GM12878 (cell line): ENCODE measurements at regions not wholly inside any gene's neighbourhood (a gene's known extent, or its start where the extent isn't known, plus 50 kb on each side); places are given as distances from the start of the nearest gene placed in this dataset.

Experiments used
- ATAC-seq: fragments of 200-7000 bp; cut with Tn5 transposase; 3 replicates; pipeline ENCODE4 v1.9.1; 2020; ENCODE audit warnings: mild to moderate bottlenecking, moderate library complexity
- BruUV-seq: library from RNA; stranded (reverse); fragments of 400-500 nt; replicated peaks from 2 replicates; lab custom pipeline; 2021; lab: Mats Ljungman, UMichigan
- CTCF ChIA-PET: fragments of 300-600 bp; sonication (Branson Sonifier 250); formaldehyde crosslinking; extraction: SDS; loops from one replicate; lab custom pipeline; 2021; ENCODE audit warnings: inconsistent platforms; lab: Yijun Ruan, JAX
- POLR2A ChIA-PET: fragments of 350-600 bp; formaldehyde crosslinking; extraction: SDS; loops from one replicate; lab custom pipeline; 2021; ENCODE audit warnings: inconsistent platforms; lab: Charles Lee
- RAD21 ChIA-PET: fragments of 300-600 bp; sonication (Branson Sonifier 250); formaldehyde crosslinking; loops from one replicate; lab custom pipeline; 2023; ENCODE audit warnings: antibody characterized with exemption; ENCODE audit not compliant: unreplicated experiment; lab: Charles Lee
- SMC1A ChIA-PET: fragments of 300-600 bp; sonication (Branson Sonifier 250); formaldehyde crosslinking; loops from one replicate; lab custom pipeline; 2023; ENCODE audit not compliant: unreplicated experiment, uncharacterized antibody; lab: Charles Lee
- DNase-seq: peaks from one replicate; pipeline ENCODE4 v3.0.0-alpha.2; 2011; ENCODE audit warnings: low read depth, low spot score
- FAIRE-seq: peaks from 3 replicates; lab custom pipeline; 2011; peaks lifted over from hg19 to GRCh38; lab: Jason Lieb, UNC
- H2AFZ ChIP-seq: 2 replicates; pipeline ENCODE4 v1.6.0; 2011; ENCODE audit warnings: low read depth, low read length, control low read depth; ENCODE audit not compliant: control insufficient read depth
- H3K27ac ChIP-seq: 2 replicates; pipeline ENCODE4 v1.5.1; 2011; ENCODE audit warnings: control low read depth; ENCODE audit not compliant: control insufficient read depth, insufficient read depth
- H3K27me3 ChIP-seq, 2 experiments: replicated peaks in 1 of 2; 2 replicates each; pipeline versions ENCODE4 v1.6.0 to v1.6.1; 2011; ENCODE audit warnings: low read length in 1 of 2; ENCODE audit not compliant: control insufficient read depth in 2 of 2, insufficient read depth in 2 of 2
- H3K36me3 ChIP-seq, 2 experiments: 2 replicates each; pipeline ENCODE4 v1.5.1; 2011; ENCODE audit warnings: low read length in 1 of 2; ENCODE audit not compliant: control insufficient read depth in 2 of 2, insufficient read depth in 2 of 2
- H3K4me1 ChIP-seq: 2 replicates; pipeline ENCODE4 v1.6.1; 2011; ENCODE audit warnings: mild to moderate bottlenecking, low read length, moderate library complexity, mixed read lengths; ENCODE audit not compliant: control insufficient read depth, insufficient read depth
- H3K4me2 ChIP-seq: 2 replicates; pipeline ENCODE4 v1.6.0; 2011; ENCODE audit warnings: control low read depth; ENCODE audit not compliant: control insufficient read depth, insufficient read depth
- H3K4me3 ChIP-seq: fragments of 200-600 bp; sonication (generic); 2 replicates; pipeline ENCODE4 v1.5.1; 2016
- H3K79me2 ChIP-seq: 2 replicates; pipeline ENCODE4 v1.6.0; 2011; ENCODE audit warnings: low read length; ENCODE audit not compliant: control insufficient read depth, insufficient read depth
- H3K9ac ChIP-seq: 2 replicates; pipeline ENCODE4 v1.8.0; 2011; ENCODE audit warnings: low read length, control low read depth, mixed read lengths; ENCODE audit not compliant: control insufficient read depth, insufficient read depth
- H3K9me3 ChIP-seq: replicated peaks from 3 replicates; pipeline ENCODE4 v1.5.1; 2011; ENCODE audit warnings: mild to moderate bottlenecking, low read length; ENCODE audit not compliant: control insufficient read depth, insufficient read depth
- H4K20me1 ChIP-seq: 2 replicates; pipeline ENCODE4 v1.6.0; 2011; ENCODE audit not compliant: control insufficient read depth, insufficient read depth
- BRCA1 ChIP-seq: IDR thresholded peaks from 2 replicates; pipeline ENCODE4 v1.6.1; 2011; ENCODE audit warnings: low read depth, low read length, improper control_type of control experiment
- CHD2 ChIP-seq: IDR thresholded peaks from 2 replicates; pipeline ENCODE4 v1.6.1; 2011; ENCODE audit warnings: low read depth, low read length, improper control_type of control experiment, borderline replicate concordance
- CREM ChIP-seq: IDR thresholded peaks from 2 replicates; pipeline ENCODE4 v1.6.1; 2014; ENCODE audit warnings: antibody characterized with exemption, low read depth
- EP300 ChIP-seq, 2 experiments: fragments of 150-350 bp in 1 of 2; IDR thresholded peaks; 2 replicates each; pipeline ENCODE4 v1.6.1; 2011 to 2012; ENCODE audit warnings: low read depth in 2 of 2, low read length in 2 of 2, borderline replicate concordance in 1 of 2, improper control_type of control experiment in 1 of 2, inconsistent platforms in 1 of 2; ENCODE audit not compliant: control insufficient read depth in 1 of 2
- FOS ChIP-seq: IDR thresholded peaks from 3 replicates; pipeline ENCODE4 v1.6.1; 2011; ENCODE audit warnings: borderline replicate concordance; ENCODE audit not compliant: insufficient read length; ENCODE audit errors: extremely low read depth
- FOXM1 ChIP-seq: IDR thresholded peaks from 2 replicates; pipeline ENCODE4 v1.6.1; 2012; ENCODE audit warnings: low read depth, mild to moderate bottlenecking, inconsistent platforms, low read length, moderate library complexity
- HCFC1 ChIP-seq: fragments of 150-350 bp; IDR thresholded peaks from 2 replicates; pipeline ENCODE4 v1.6.1; 2014; ENCODE audit warnings: low read length
- HDAC2 ChIP-seq: fragments of 200-600 bp; sonication (generic); IDR thresholded peaks from 2 replicates; pipeline ENCODE4 v1.6.1; 2017
- IKZF2 ChIP-seq, 2 experiments: fragments of 450-650 bp; IDR thresholded peaks; 2 replicates each; pipeline ENCODE4 v1.6.1; 2017; ENCODE audit warnings: mild to moderate bottlenecking in 2 of 2, moderate library complexity in 2 of 2
- IRF4 ChIP-seq: IDR thresholded peaks from 2 replicates; pipeline ENCODE4 v1.6.1; 2011; ENCODE audit warnings: low read depth, low read length
- JUNB ChIP-seq: IDR thresholded peaks from 2 replicates; pipeline ENCODE4 v1.6.1; 2016; ENCODE audit warnings: antibody characterized with exemption, mild to moderate bottlenecking
- MTA2 ChIP-seq: fragments of 450-650 bp; IDR thresholded peaks from 2 replicates; pipeline ENCODE4 v1.6.1; 2016; ENCODE audit warnings: low read depth, mild to moderate bottlenecking, moderate library complexity
- NFYA ChIP-seq: IDR thresholded peaks from 2 replicates; pipeline ENCODE4 v1.6.1; 2011; ENCODE audit warnings: low read depth, mild to moderate bottlenecking, low read length, improper control_type of control experiment, borderline replicate concordance
- NR2F1 ChIP-seq: fragments of 450-650 bp; conservative IDR thresholded peaks from 2 replicates; pipeline ENCODE4 v1.6.1; 2017; ENCODE audit warnings: mild to moderate bottlenecking
- POLR2AphosphoS5 ChIP-seq: IDR thresholded peaks from 2 replicates; pipeline ENCODE4 v1.6.1; 2011; ENCODE audit warnings: mild to moderate bottlenecking, low read length, inconsistent platforms
- RUNX3 ChIP-seq: IDR thresholded peaks from 2 replicates; pipeline ENCODE4 v1.6.1; 2012; ENCODE audit warnings: low read length, inconsistent platforms
- TAF1 ChIP-seq: IDR thresholded peaks from 2 replicates; pipeline ENCODE4 v1.6.1; 2011; ENCODE audit warnings: mild to moderate bottlenecking, low read depth, low read length, borderline replicate concordance
- TCF7 ChIP-seq: IDR thresholded peaks from 2 replicates; pipeline ENCODE4 v1.6.1; 2014; ENCODE audit warnings: antibody characterized with exemption, borderline replicate concordance
- ZNF217 ChIP-seq: fragments of 450-650 bp; IDR thresholded peaks from 2 replicates; pipeline ENCODE4 v1.6.1; 2017; ENCODE audit warnings: antibody characterized with exemption, mild to moderate bottlenecking
- ZNF384 ChIP-seq: IDR thresholded peaks from 2 replicates; pipeline ENCODE4 v1.6.1; 2012; ENCODE audit warnings: low read depth, mild to moderate bottlenecking, low read length, improper control_type of control experiment, borderline replicate concordance
- WGBS: methylation state at CpG from one replicate; pipeline ENCODE4 v1.1.6; 2016; ENCODE audit warnings: low lambda C conversion rate; ENCODE audit not compliant: insufficient replicate concordance, insufficient coverage; ENCODE audit errors: missing lambda C conversion rate; 5-methylcytosine and 5-hydroxymethylcytosine counted together
- in situ Hi-C: fragments of 300-500 bp; cut with MboI; formaldehyde crosslinking; loops from 9 replicates; pipeline ENCODE4 v1.14.3; 2018; ENCODE audit warnings: mixed read lengths
- intact Hi-C: fragments of 100-400 bp; cut with micrococcal nuclease; formaldehyde crosslinking; loops from one replicate; pipeline ENCODE4 v1.14.2; 2022; ENCODE audit not compliant: unreplicated experiment
- TF ChIP-seq, protein P1 (sequence below): fragments of 150-350 bp; IDR thresholded peaks from 2 replicates; pipeline ENCODE4 v1.6.1; 2014; ENCODE audit warnings: mild to moderate bottlenecking, low read depth, low read length
- TF ChIP-seq, protein P2 (sequence below): IDR thresholded peaks from 2 replicates; pipeline ENCODE4 v1.6.1; 2011; ENCODE audit warnings: mild to moderate bottlenecking, low read depth, low read length, moderate library complexity; ENCODE audit not compliant: insufficient replicate concordance
- TF ChIP-seq, protein P3 (sequence below): fragments of 450-650 bp; IDR thresholded peaks from 2 replicates; pipeline ENCODE4 v1.6.1; 2017; ENCODE audit warnings: antibody characterized with exemption, mild to moderate bottlenecking, moderate library complexity

DNA sequence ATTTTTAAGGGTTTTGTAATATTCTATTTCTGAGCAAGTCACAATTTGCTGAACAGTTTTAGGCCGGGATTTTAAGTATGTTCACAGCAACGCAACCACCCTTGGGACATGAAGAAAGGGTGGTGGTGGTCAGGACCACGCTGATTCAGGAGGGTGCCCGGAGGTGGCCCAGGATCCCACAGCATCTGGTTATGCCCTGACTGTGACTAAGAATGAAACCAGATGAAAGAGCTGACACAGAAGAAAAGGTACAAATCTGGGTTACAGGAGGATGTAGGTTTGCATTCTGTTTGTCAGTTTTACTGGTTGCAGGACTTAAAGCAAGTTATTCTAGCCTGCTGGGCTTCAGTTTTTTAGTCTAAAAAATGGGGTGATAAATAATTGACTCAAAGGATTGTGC, 279.7 kb downstream of the CCSER2 start:
- BruUV-seq, result no TSS peak
- ChIA-PET RAD21 (no interaction called here), CTCF (interaction anchor here (1.0 kb wide), 1 partner anchor 68 kb away, joined by 5 read pairs; no protein-coding TSS in a partner anchor), SMC1A (interaction anchor here (0.6 kb wide), 1 partner anchor 108 kb away, joined by 3 read pairs; no protein-coding TSS in a partner anchor), POLR2A (no interaction called here)
- Histone ChIP-seq H3K9me3 (no peaks in the 10 kb centered on the region), H3K36me3 (no peaks in the 10 kb centered on the region), H3K4me2 (no peak overlapping the region), H3K4me1 (no peaks in the 10 kb centered on the region), H3K27ac (no peak overlapping the region), H3K9ac (no peak overlapping the region), H3K4me3 (no peak overlapping the region), H2AFZ (no peak overlapping the region), H4K20me1 (no peaks in the 10 kb centered on the region), H3K79me2 (no peaks in the 10 kb centered on the region), H3K27me3 (peaks cover 0 to 3% of the 10 kb centered on the region in 2 experiments; a peak in 1 of 4 replicates)
- no peak for FAIRE-seq
- intact Hi-C loops (no loop called here), in situ Hi-C loops (no loop called here)
- peak; percentile 83 for ATAC-seq
- peak; percentile 12 for DNase-seq
- 2% methylated on average over 4 of the region's 4 CpGs for WGBS
- TF ChIP-seq, protein P1, sequence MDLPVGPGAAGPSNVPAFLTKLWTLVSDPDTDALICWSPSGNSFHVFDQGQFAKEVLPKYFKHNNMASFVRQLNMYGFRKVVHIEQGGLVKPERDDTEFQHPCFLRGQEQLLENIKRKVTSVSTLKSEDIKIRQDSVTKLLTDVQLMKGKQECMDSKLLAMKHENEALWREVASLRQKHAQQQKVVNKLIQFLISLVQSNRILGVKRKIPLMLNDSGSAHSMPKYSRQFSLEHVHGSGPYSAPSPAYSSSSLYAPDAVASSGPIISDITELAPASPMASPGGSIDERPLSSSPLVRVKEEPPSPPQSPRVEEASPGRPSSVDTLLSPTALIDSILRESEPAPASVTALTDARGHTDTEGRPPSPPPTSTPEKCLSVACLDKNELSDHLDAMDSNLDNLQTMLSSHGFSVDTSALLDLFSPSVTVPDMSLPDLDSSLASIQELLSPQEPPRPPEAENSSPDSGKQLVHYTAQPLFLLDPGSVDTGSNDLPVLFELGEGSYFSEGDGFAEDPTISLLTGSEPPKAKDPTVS, result no peak
- TF ChIP-seq IRF4 (0 out of 2 replicates have a peak, but pooled peaks have one; percentile 35), TAF1 (no peak), HCFC1 (no peak), NFYA (no peak), IKZF2 (IDR thresholded peaks at IDR 0.05) (no peak), NR2F1 (no peak), ZNF217 (no peak), POLR2AphosphoS5 (no peak), BRCA1 (no peak), FOXM1 (no peak), EP300 (IDR thresholded peaks at IDR 0.05; ENCODE audit: borderline replicate concordance in 1 of 2, control insufficient read depth in 1 of 2, low read depth in 2 of 2, low read length in 2 of 2) (no peak), CHD2 (no peak), FOS (no peak), ZNF384 (no peak), JUNB (peak; percentile 36; the same call in 1 of the 2 replicates), HDAC2 (no peak), TCF7 (peak; percentile 46; the same call in 1 of the 2 replicates), RUNX3 (0 out of 2 replicates have a peak, but pooled peaks have one; percentile 7), CREM (no peak), MTA2 (no peak)
- TF ChIP-seq, protein P2, sequence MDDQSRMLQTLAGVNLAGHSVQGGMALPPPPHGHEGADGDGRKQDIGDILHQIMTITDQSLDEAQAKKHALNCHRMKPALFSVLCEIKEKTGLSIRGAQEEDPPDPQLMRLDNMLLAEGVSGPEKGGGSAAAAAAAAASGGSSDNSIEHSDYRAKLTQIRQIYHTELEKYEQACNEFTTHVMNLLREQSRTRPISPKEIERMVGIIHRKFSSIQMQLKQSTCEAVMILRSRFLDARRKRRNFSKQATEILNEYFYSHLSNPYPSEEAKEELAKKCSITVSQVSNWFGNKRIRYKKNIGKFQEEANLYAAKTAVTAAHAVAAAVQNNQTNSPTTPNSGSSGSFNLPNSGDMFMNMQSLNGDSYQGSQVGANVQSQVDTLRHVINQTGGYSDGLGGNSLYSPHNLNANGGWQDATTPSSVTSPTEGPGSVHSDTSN, result no peak
- TF ChIP-seq, protein P3, sequence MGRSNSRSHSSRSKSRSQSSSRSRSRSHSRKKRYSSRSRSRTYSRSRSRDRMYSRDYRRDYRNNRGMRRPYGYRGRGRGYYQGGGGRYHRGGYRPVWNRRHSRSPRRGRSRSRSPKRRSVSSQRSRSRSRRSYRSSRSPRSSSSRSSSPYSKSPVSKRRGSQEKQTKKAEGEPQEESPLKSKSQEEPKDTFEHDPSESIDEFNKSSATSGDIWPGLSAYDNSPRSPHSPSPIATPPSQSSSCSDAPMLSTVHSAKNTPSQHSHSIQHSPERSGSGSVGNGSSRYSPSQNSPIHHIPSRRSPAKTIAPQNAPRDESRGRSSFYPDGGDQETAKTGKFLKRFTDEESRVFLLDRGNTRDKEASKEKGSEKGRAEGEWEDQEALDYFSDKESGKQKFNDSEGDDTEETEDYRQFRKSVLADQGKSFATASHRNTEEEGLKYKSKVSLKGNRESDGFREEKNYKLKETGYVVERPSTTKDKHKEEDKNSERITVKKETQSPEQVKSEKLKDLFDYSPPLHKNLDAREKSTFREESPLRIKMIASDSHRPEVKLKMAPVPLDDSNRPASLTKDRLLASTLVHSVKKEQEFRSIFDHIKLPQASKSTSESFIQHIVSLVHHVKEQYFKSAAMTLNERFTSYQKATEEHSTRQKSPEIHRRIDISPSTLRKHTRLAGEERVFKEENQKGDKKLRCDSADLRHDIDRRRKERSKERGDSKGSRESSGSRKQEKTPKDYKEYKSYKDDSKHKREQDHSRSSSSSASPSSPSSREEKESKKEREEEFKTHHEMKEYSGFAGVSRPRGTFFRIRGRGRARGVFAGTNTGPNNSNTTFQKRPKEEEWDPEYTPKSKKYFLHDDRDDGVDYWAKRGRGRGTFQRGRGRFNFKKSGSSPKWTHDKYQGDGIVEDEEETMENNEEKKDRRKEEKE, result no peak
